ENCODE measurements at regions not wholly inside any gene's neighbourhood (a gene's known extent, or its start where the extent isn't known, plus 50 kb on each side); places are given as distances from the start of the nearest gene placed in this dataset.

DNA sequence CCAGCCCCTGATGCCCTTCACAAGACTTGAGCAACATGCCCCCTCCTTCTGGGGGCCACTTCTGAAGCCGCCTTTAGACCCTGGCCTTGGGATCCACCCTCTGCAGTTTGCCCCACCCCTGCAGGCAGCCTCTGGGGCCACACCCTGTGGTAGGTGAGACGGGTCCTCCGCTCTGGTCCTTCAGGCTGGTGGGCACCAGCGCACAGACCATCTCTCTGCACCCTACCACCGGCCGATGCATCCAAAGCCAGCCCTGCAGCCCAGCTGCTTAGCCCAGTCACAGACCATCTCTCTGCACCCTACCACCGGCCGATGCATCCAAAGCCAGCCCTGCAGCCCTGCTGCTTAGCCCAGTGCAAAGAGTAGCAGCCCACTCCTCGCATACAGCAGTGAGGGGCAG, 159.3 kb upstream of the ECI2 start:
- Histone ChIP-seq H2AFZ (ENCODE audit: low read depth, low read length) (no peak overlapping the region), H3K9me1 (replicated peaks; ENCODE audit: control insufficient read depth, extremely low read depth, insufficient read depth, low read length) (no peaks in the 10 kb centered on the region), H3K4me1 (ENCODE audit: control insufficient read depth, extremely low read depth, insufficient read depth, low read length) (peaks cover 12% of the 10 kb centered on the region), H3K79me2 (ENCODE audit: control insufficient read depth, insufficient read depth, low read length) (no peaks in the 10 kb centered on the region), H4K20me1 (replicated peaks; ENCODE audit: control insufficient read depth, extremely low read depth, insufficient read depth, low read length) (no peaks in the 10 kb centered on the region), H3K4me2 (ENCODE audit: insufficient read depth, low read length) (no peak overlapping the region), H3K27me3 (ENCODE audit: control insufficient read depth in 2 of 2, insufficient read depth in 2 of 2, low read length in 2 of 2) (no peaks in the 10 kb centered on the region), H3K36me3 (ENCODE audit: control insufficient read depth in 2 of 2, extremely low read depth in 1 of 2, insufficient read depth in 2 of 2, low read length in 2 of 2) (no peaks in the 10 kb centered on the region), H3K27ac (ENCODE audit: insufficient read depth, low read depth, low read length) (no peak overlapping the region), H3K9ac (replicated peaks; ENCODE audit: extremely low read depth, insufficient read depth, low read length) (no peak overlapping the region), H3K9me3 (replicated peaks; ENCODE audit: control insufficient read depth, insufficient read depth, low read length) (no peaks in the 10 kb centered on the region), H3K4me3 (replicated peaks in 1 of 3; ENCODE audit: insufficient read depth in 1 of 3, low read depth in 1 of 3, low read length in 3 of 3) (no peak overlapping the region)
- no peak for DNase-seq (ENCODE audit: low read depth, low spot score)
- intact Hi-C loops (cut with micrococcal nuclease): no loop called here
- TF ChIP-seq, protein P1, sequence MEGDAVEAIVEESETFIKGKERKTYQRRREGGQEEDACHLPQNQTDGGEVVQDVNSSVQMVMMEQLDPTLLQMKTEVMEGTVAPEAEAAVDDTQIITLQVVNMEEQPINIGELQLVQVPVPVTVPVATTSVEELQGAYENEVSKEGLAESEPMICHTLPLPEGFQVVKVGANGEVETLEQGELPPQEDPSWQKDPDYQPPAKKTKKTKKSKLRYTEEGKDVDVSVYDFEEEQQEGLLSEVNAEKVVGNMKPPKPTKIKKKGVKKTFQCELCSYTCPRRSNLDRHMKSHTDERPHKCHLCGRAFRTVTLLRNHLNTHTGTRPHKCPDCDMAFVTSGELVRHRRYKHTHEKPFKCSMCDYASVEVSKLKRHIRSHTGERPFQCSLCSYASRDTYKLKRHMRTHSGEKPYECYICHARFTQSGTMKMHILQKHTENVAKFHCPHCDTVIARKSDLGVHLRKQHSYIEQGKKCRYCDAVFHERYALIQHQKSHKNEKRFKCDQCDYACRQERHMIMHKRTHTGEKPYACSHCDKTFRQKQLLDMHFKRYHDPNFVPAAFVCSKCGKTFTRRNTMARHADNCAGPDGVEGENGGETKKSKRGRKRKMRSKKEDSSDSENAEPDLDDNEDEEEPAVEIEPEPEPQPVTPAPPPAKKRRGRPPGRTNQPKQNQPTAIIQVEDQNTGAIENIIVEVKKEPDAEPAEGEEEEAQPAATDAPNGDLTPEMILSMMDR (IDR thresholded peaks at IDR 0.05; ENCODE audit: extremely low read depth in 1 of 2, insufficient read depth in 1 of 2, low read depth in 1 of 2, low read length in 2 of 2): no peak
- TF ChIP-seq FOS (IDR thresholded peaks at IDR 0.05; ENCODE audit: borderline replicate concordance, insufficient read depth, low read length) (no peak), JUN (IDR thresholded peaks at IDR 0.05; ENCODE audit: borderline replicate concordance, insufficient read depth, insufficient read length, low read depth) (no peak), POLR2A (IDR thresholded peaks at IDR 0.05; ENCODE audit: low read depth, low read length) (no peak), POLR2AphosphoS5 (IDR thresholded peaks at IDR 0.05; ENCODE audit: insufficient read depth, low read depth, low read length) (no peak), EZH2 (IDR thresholded peaks at IDR 0.05; ENCODE audit: borderline replicate concordance, low read depth, low read length, severe bottlenecking) (no peak), MYC (IDR thresholded peaks at IDR 0.05; ENCODE audit: low read depth, low read length) (no peak), GATA2 (IDR thresholded peaks at IDR 0.05; ENCODE audit: insufficient read depth, insufficient read length, low read depth, low read length) (no peak)
- TF ChIP-seq, protein P2, sequence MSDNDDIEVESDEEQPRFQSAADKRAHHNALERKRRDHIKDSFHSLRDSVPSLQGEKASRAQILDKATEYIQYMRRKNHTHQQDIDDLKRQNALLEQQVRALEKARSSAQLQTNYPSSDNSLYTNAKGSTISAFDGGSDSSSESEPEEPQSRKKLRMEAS (IDR thresholded peaks at IDR 0.05; ENCODE audit: insufficient read depth, insufficient read length): no peak
- FAIRE-seq: no peak
- dilution Hi-C loops (cut with MboI; ENCODE audit: extremely low pct_ligation_motif_present, low sequenced_read_pairs): no loop called here
- ChIA-PET CTCF (no interaction called here), POLR2A (no interaction called here)
- BruUV-seq (replicated peaks): no TSS peak
